ENCODE measurements at regions not wholly inside any gene's neighbourhood (a gene's known extent, or its start where the extent isn't known, plus 50 kb on each side); places are given as distances from the start of the nearest gene placed in this dataset.
A peak's percentile ranks its signal among the peaks of the same experiment; 100 is the strongest.

GRCh38 chr11:42967653-42968052 is 344.1 kb upstream of the API5 start:
- Histone ChIP-seq H4K20me1 (ENCODE audit: insufficient read depth, low read length) (no peaks in the 10 kb centered on the region), H3K9ac (ENCODE audit: low read depth, low read length) (no peak overlapping the region), H2AFZ (ENCODE audit: low read depth, low read length) (no peak overlapping the region), H3K36me3 (ENCODE audit: insufficient read depth, low read length) (no peaks in the 10 kb centered on the region), H3K27me3 (ENCODE audit: insufficient read depth, low read length, poor library complexity) (no peaks in the 10 kb centered on the region), H3K4me2 (ENCODE audit: insufficient read depth, low read length) (no peak overlapping the region), H3K4me1 (ENCODE audit: insufficient read depth, low read length) (no peaks in the 10 kb centered on the region), H3K4me3 (ENCODE audit: low read depth in 1 of 2, low read length in 2 of 2) (no peak overlapping the region), H3K27ac (ENCODE audit: low read length) (no peak overlapping the region), H3K79me2 (ENCODE audit: insufficient read depth, low read length) (no peaks in the 10 kb centered on the region), H3K9me3 (ENCODE audit: insufficient read depth, low read length, severe bottlenecking) (no peaks in the 10 kb centered on the region)
- no peak for TF ChIP-seq EZH2 (IDR thresholded peaks at IDR 0.05; ENCODE audit: borderline replicate concordance, low read depth, low read length, severe bottlenecking)
- TF ChIP-seq CTCF (IDR thresholded peaks at IDR 0.05; ENCODE audit: borderline replicate concordance, extremely low read depth, low read length, poor library complexity, severe bottlenecking) = no peak
- DNase-seq (no peak), ATAC-seq (ENCODE audit: insufficient read depth, low read depth) (no peak)

- Histone ChIP-seq H3K4me2 (ENCODE audit: insufficient read depth, low read length) (no peak overlapping the region), H3K27me3 (ENCODE audit: insufficient read depth, low read length, poor library complexity) (no peaks in the 10 kb centered on the region), H2AFZ (ENCODE audit: low read depth, low read length) (no peak overlapping the region), H3K36me3 (ENCODE audit: insufficient read depth, low read length) (no peaks in the 10 kb centered on the region), H3K27ac (ENCODE audit: low read length) (no peak overlapping the region), H3K4me1 (ENCODE audit: insufficient read depth, low read length) (no peaks in the 10 kb centered on the region), H4K20me1 (ENCODE audit: insufficient read depth, low read length) (no peaks in the 10 kb centered on the region), H3K4me3 (ENCODE audit: low read depth in 1 of 2, low read length in 2 of 2) (no peak overlapping the region), H3K9me3 (ENCODE audit: insufficient read depth, low read length, severe bottlenecking) (no peaks in the 10 kb centered on the region), H3K9ac (ENCODE audit: low read depth, low read length) (no peak overlapping the region), H3K79me2 (ENCODE audit: insufficient read depth, low read length) (no peaks in the 10 kb centered on the region)
- TF ChIP-seq EZH2 (IDR thresholded peaks at IDR 0.05; ENCODE audit: borderline replicate concordance, low read depth, low read length, severe bottlenecking) (no peak), CTCF (IDR thresholded peaks at IDR 0.05; ENCODE audit: borderline replicate concordance, extremely low read depth, low read length, poor library complexity, severe bottlenecking) (no peak)
- no peak for ATAC-seq (ENCODE audit: insufficient read depth, low read depth)
- no peak for DNase-seq
Measured at GRCh38 chr11:42972741-42973140, 339.1 kb upstream of the API5 start.

- no peaks in the 10 kb centered on the region for H3K4me1 ChIP-seq (ENCODE audit: insufficient read depth, low read length)
- H3K36me3 ChIP-seq (ENCODE audit: insufficient read depth, low read length) = no peaks in the 10 kb centered on the region
- no peak overlapping the region for H2AFZ ChIP-seq (ENCODE audit: low read depth, low read length)
- no peaks in the 10 kb centered on the region for H4K20me1 ChIP-seq (ENCODE audit: insufficient read depth, low read length)
- no peaks in the 10 kb centered on the region for H3K27me3 ChIP-seq (ENCODE audit: insufficient read depth, low read length, poor library complexity)
- H3K4me3 ChIP-seq (ENCODE audit: low read depth in 1 of 2, low read length in 2 of 2) = no peak overlapping the region
- no peak for ATAC-seq (ENCODE audit: insufficient read depth, low read depth)
- H3K9ac ChIP-seq (ENCODE audit: low read depth, low read length) = no peak overlapping the region
- DNase-seq = no peak
- no peak overlapping the region for H3K27ac ChIP-seq (ENCODE audit: low read length)
- TF ChIP-seq CTCF (IDR thresholded peaks at IDR 0.05; ENCODE audit: borderline replicate concordance, extremely low read depth, low read length, poor library complexity, severe bottlenecking) (peak; percentile 22), EZH2 (IDR thresholded peaks at IDR 0.05; ENCODE audit: borderline replicate concordance, low read depth, low read length, severe bottlenecking) (no peak)
- no peaks in the 10 kb centered on the region for H3K79me2 ChIP-seq (ENCODE audit: insufficient read depth, low read length)
- no peak overlapping the region for H3K4me2 ChIP-seq (ENCODE audit: insufficient read depth, low read length)
- H3K9me3 ChIP-seq (ENCODE audit: insufficient read depth, low read length, severe bottlenecking) = no peaks in the 10 kb centered on the region
Measured at GRCh38 chr11:42974510-42975179, 337.2 kb upstream of the API5 start.

All from DND-41 (cell line).